SU-DHL-6 (cell line): ENCODE measurements at regions not wholly inside any gene's neighbourhood (a gene's known extent, or its start where the extent isn't known, plus 50 kb on each side); places are given as distances from the start of the nearest gene placed in this dataset.

Source experiments
- H2AFZ ChIP-seq: fragments of 200-600 bp; sonication (generic); 2 replicates; pipeline ENCODE4 v1.6.1; 2014; ENCODE audit warnings: low read depth, mild to moderate bottlenecking, moderate library complexity, mixed read lengths, antibody characterized with exemption, low read length; ENCODE audit not compliant: severe bottlenecking
- H3F3A ChIP-seq: fragments of 200-600 bp; shearing (Covaris generic); 2 replicates; pipeline ENCODE4 v1.6.0; 2016; ENCODE audit warnings: antibody characterized with exemption, mild to moderate bottlenecking; ENCODE audit not compliant: insufficient read depth
- H3K27ac ChIP-seq: fragments of 200-600 bp; sonication (generic); 2 replicates; pipeline ENCODE4 v1.5.1; 2016; ENCODE audit warnings: low read depth, mild to moderate bottlenecking, low read length, moderate library complexity, mixed read lengths
- H3K27me3 ChIP-seq: fragments of 200-600 bp; sonication (generic), shearing (Covaris generic); 2 replicates; pipeline ENCODE4 v1.6.0; 2014; ENCODE audit warnings: mild to moderate bottlenecking, low read length
- H3K36me3 ChIP-seq: fragments of 200-600 bp; sonication (generic); 2 replicates; pipeline ENCODE4 v1.6.1; 2014; ENCODE audit warnings: mild to moderate bottlenecking, low read length, mixed read lengths
- H3K4me2 ChIP-seq: fragments of 300-600, 200-600 bp; shearing (Covaris generic), sonication (generic); 2 replicates; pipeline ENCODE4 v1.6.0; 2014; ENCODE audit warnings: low read length, low read depth, mild to moderate bottlenecking; ENCODE audit not compliant: poor library complexity, severe bottlenecking
- H3K4me3 ChIP-seq: fragments of 200-600 bp; sonication (generic); 2 replicates; pipeline ENCODE4 v1.5.1; 2014; ENCODE audit warnings: antibody characterized with exemption, low read length, mild to moderate bottlenecking, mixed read lengths; ENCODE audit not compliant: insufficient read depth, poor library complexity, severe bottlenecking
- H3K79me2 ChIP-seq: fragments of 200-600 bp; sonication (generic); 2 replicates; pipeline ENCODE4 v1.6.1; 2014; ENCODE audit warnings: mild to moderate bottlenecking, low read length, moderate library complexity; ENCODE audit not compliant: insufficient read depth
- H3K9ac ChIP-seq: fragments of 200-600 bp; sonication (generic); 2 replicates; pipeline ENCODE4 v1.7.0; 2014; ENCODE audit warnings: mild to moderate bottlenecking, low read length
- H3K9me2 ChIP-seq: fragments of 200-600 bp; sonication (generic); replicated peaks from 2 replicates; pipeline ENCODE4 v1.6.1; 2014; ENCODE audit warnings: low read length; ENCODE audit not compliant: insufficient read depth
- H3K9me3 ChIP-seq: fragments of 200-600 bp; sonication (generic); 2 replicates; pipeline ENCODE4 v1.6.1; 2014; ENCODE audit warnings: low read length, mixed read lengths; ENCODE audit not compliant: insufficient read depth
- H4K20me1 ChIP-seq: fragments of 200-600 bp; sonication (generic); 2 replicates; pipeline ENCODE4 v1.6.1; 2014; ENCODE audit warnings: low read depth, mild to moderate bottlenecking, antibody characterized with exemption, low read length, moderate library complexity, mixed read lengths
- CTCF ChIP-seq: fragments of 200-600 bp; sonication (generic); IDR thresholded peaks from one replicate; pipeline ENCODE4 v1.5.1; 2017; ENCODE audit warnings: antibody characterized with exemption, mild to moderate bottlenecking, low read length, moderate library complexity; ENCODE audit not compliant: insufficient read depth, poor library complexity, severe bottlenecking
- EZH2phosphoT487 ChIP-seq: fragments of 200-600 bp; sonication (generic), shearing (Covaris generic); conservative IDR thresholded peaks from 2 replicates; pipeline ENCODE4 v1.6.1; 2018; ENCODE audit warnings: mild to moderate bottlenecking, antibody characterized with exemption, low read length, moderate library complexity, mixed read lengths

DNA sequence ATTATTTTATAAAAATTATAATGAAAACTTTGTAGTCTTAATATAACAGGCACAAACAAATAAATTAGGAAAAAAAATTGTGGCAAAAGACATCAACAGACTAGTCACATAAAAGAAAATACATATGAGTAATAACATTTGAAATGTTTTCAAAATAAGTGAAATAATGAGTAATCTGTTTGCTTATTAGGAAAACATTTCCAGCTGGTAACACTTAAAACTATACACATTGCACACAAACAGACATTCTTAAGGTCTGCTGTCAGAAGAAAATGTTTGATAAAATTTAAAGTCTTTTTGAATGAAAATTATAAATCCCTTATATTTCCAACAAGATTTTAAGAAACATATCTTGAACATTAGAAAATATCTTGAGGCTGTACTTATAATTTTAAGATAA, 1326.3 kb upstream of the CADM2 start:
- no peak for TF ChIP-seq CTCF
- TF ChIP-seq EZH2phosphoT487: no peak
- Histone ChIP-seq H3K4me3 (no peak overlapping the region), H4K20me1 (no peaks in the 10 kb centered on the region), H3K27ac (no peak overlapping the region), H3K9me2 (no peaks in the 10 kb centered on the region), H3K27me3 (no peaks in the 10 kb centered on the region), H3K9ac (no peak overlapping the region), H3K79me2 (no peaks in the 10 kb centered on the region), H3K4me2 (no peak overlapping the region), H2AFZ (no peak overlapping the region), H3K9me3 (no peaks in the 10 kb centered on the region), H3K36me3 (no peaks in the 10 kb centered on the region), H3F3A (no peaks in the 10 kb centered on the region)

DNA sequence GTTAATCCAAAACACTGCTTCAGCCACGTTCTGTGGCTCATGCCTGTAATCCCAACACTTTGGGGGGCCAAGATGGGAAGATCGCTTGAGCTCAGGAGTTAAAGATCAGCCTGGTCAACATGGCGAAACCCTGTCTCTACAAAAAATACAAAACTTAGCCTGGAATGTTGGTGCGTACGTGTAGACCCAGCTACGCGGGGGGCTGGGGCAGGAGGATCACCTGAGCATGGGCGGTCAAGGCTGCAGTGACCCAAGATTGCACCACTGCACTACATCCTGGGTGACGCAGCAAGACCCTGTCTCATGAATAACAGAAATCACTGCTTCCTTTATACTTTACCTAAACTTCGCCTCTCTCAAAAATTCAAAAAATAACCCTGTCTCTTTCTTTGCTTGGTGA, 1325.0 kb upstream of the CADM2 start:
- no peaks in the 10 kb centered on the region for H3F3A ChIP-seq
- no peak overlapping the region for H3K27ac ChIP-seq
- no peak overlapping the region for H3K4me2 ChIP-seq
- H2AFZ ChIP-seq: no peak overlapping the region
- no peaks in the 10 kb centered on the region for H3K27me3 ChIP-seq
- no peaks in the 10 kb centered on the region for H3K9me3 ChIP-seq
- H3K9me2 ChIP-seq: no peaks in the 10 kb centered on the region
- no peaks in the 10 kb centered on the region for H3K36me3 ChIP-seq
- H4K20me1 ChIP-seq: no peaks in the 10 kb centered on the region
- H3K4me3 ChIP-seq: no peak overlapping the region
- TF ChIP-seq EZH2phosphoT487 (no peak), CTCF (no peak)
- no peaks in the 10 kb centered on the region for H3K79me2 ChIP-seq
- H3K9ac ChIP-seq: no peak overlapping the region

GRCh38 chr3:83649692-83650091, 1309.1 kb upstream of the CADM2 start:
- H3F3A ChIP-seq: no peaks in the 10 kb centered on the region
- H3K27me3 ChIP-seq: no peaks in the 10 kb centered on the region
- no peaks in the 10 kb centered on the region for H3K9me2 ChIP-seq
- peaks cover 7% of the 10 kb centered on the region; the same call in 1 of the 2 replicates for H3K9me3 ChIP-seq
- H3K36me3 ChIP-seq: peaks cover 4% of the 10 kb centered on the region; the same call in 1 of the 2 replicates
- no peak overlapping the region for H3K9ac ChIP-seq
- no peak overlapping the region for H3K4me2 ChIP-seq
- H4K20me1 ChIP-seq: no peaks in the 10 kb centered on the region
- H3K27ac ChIP-seq: no peak overlapping the region
- H3K4me3 ChIP-seq: no peak overlapping the region
- H3K79me2 ChIP-seq: no peaks in the 10 kb centered on the region
- no peak overlapping the region for H2AFZ ChIP-seq
- TF ChIP-seq CTCF (no peak), EZH2phosphoT487 (no peak)
